H1 (cell line): ENCODE measurements at regions not wholly inside any gene's neighbourhood (a gene's known extent, or its start where the extent isn't known, plus 50 kb on each side); places are given as distances from the start of the nearest gene placed in this dataset.

Experiments
- CBX8 ChIP-seq: fragments of 300-800, 300-1000 bp; sonication (generic); IDR thresholded peaks from 2 replicates; pipeline ENCODE4 v1.7.1; 2016; ENCODE audit warnings: low read depth, low read length, borderline replicate concordance
- CTCF ChIP-seq, 3 experiments: IDR thresholded peaks; 1 replicate in 2 of 3; 2 replicates in 1 of 3; pipeline versions ENCODE4 v1.5.1 to v1.6.1; 2011; ENCODE audit warnings: low read length in 3 of 3, mild to moderate bottlenecking in 3 of 3, inconsistent platforms in 2 of 3, low read depth in 1 of 3, moderate library complexity in 1 of 3; ENCODE audit not compliant: insufficient read depth in 1 of 3; ENCODE audit errors: control extremely low read depth in 1 of 3
- JUN ChIP-seq: IDR thresholded peaks from 2 replicates; pipeline ENCODE4 v1.6.1; 2011; ENCODE audit warnings: low read depth, mild to moderate bottlenecking, improper control_type of control experiment, low read length
- SUZ12 ChIP-seq: fragments of 200-600 bp; sonication (generic); IDR thresholded peaks from 2 replicates; pipeline ENCODE4 v1.6.1; 2012; ENCODE audit warnings: mild to moderate bottlenecking, inconsistent platforms, low read length, moderate library complexity, mixed read lengths

DNA sequence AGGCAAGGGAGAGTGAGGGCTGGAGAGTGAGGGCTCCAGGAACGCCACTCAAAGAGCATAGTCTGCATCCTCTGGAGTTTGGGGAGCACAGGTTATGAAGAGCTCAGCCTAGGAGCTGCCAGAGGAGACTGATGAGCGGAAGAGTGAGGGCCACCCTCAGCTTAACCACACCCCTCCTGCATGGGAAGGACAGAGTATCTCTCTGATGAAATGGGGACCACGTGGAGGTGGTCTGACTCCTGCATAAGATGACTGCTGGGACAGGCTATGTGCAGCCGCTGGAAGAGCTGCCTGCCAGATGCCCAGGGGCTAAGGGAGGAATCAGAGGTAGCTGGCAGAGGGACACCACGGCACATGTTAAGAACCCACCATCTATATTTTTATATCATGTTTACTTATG lies 162.9 kb upstream of the POU2AF2 start:
- TF ChIP-seq CTCF (IDR thresholded peaks at IDR 0.05; ENCODE audit: control extremely low read depth in 1 of 3, insufficient read depth in 1 of 3, low read depth in 1 of 3, low read length in 3 of 3) (no peak), JUN (no peak), CBX8 (no peak), SUZ12 (no peak)
